ENCODE measurements at regions not wholly inside any gene's neighbourhood (a gene's known extent, or its start where the extent isn't known, plus 50 kb on each side); places are given as distances from the start of the nearest gene placed in this dataset.

GRCh38 chr4:159606835-159607234 is 504.0 kb downstream of the RAPGEF2 start:
- TF ChIP-seq CTCF (IDR thresholded peaks at IDR 0.05; ENCODE audit: low read depth, low read length, missing control alignments) = no peak
- H3K4me3 ChIP-seq (ENCODE audit: low read depth, low read length) = no peak overlapping the region
- no peak for DNase-seq (ENCODE audit: low read depth)

- no peak for DNase-seq (ENCODE audit: low read depth)
- H3K4me3 ChIP-seq (ENCODE audit: low read depth, low read length) = no peak overlapping the region
- TF ChIP-seq CTCF (IDR thresholded peaks at IDR 0.05; ENCODE audit: low read depth, low read length, missing control alignments) = no peak
These were observed 504.9 kb downstream of the RAPGEF2 start for GRCh38 chr4:159607809-159608208.

DNA sequence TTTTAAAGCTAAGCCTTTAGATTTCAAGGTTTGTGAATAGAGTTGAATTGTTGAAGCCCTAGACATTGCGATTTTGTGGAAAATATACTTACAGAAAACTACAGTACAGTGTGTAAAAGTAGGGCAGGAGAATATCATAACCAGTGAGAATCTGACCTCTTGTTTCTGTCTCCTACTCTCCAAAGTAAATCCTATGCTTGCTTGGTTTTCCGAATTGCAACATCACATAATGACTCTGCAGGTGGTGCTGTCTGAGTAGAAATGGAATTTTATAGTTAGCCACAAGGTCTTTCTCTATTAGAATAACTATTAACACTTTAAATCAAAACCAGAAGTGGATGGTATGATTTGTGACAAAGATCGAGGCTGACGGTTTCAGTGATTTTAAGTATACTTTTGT is 505.6 kb downstream of the RAPGEF2 start:
- no peak overlapping the region for H3K4me3 ChIP-seq (ENCODE audit: low read depth, low read length)
- no peak for TF ChIP-seq CTCF (IDR thresholded peaks at IDR 0.05; ENCODE audit: low read depth, low read length, missing control alignments)

DNA sequence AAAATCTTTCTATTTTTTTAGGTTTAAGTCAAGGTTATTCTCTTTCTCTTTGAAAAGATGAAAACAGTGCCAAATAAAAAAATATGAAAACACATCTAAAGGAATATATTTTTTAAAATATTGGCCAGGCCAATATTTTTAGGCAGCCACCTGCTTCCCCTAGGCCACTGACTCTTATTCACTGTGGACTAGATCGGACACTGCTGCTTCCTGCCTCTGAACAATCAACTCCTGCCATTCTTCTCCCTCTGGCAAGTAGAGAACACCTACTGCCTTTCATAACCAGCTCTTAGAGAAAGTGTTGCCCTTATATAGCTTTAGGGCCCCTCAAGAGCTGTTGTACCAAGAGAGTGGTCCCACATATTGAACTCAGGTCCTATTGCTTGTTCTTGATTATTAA is 529.2 kb downstream of the RAPGEF2 start:
- no peak overlapping the region for H3K4me3 ChIP-seq (ENCODE audit: low read depth, low read length)
- no peak for DNase-seq (ENCODE audit: low read depth)
- TF ChIP-seq CTCF (IDR thresholded peaks at IDR 0.05; ENCODE audit: low read depth, low read length, missing control alignments) = no peak

More for the DNA sequence above, 505.6 kb downstream of the RAPGEF2 start:
- DNase-seq (ENCODE audit: low read depth) = no peak

GRCh38 chr4:159639671-159640323 is 536.9 kb downstream of the RAPGEF2 start:
- no peak overlapping the region for H3K4me3 ChIP-seq (ENCODE audit: low read depth, low read length)
- DNase-seq (ENCODE audit: low read depth) = no peak
- TF ChIP-seq CTCF (IDR thresholded peaks at IDR 0.05; ENCODE audit: low read depth, low read length, missing control alignments) = no peak

- no peak overlapping the region for H3K4me3 ChIP-seq (ENCODE audit: low read depth, low read length)
- DNase-seq (ENCODE audit: low read depth) = no peak
These were observed 546.4 kb downstream of the RAPGEF2 start for GRCh38 chr4:159649237-159649636.

More at GRCh38 chr4:159649237-159649636, 546.4 kb downstream of the RAPGEF2 start:
- no peak for TF ChIP-seq CTCF (IDR thresholded peaks at IDR 0.05; ENCODE audit: low read depth, low read length, missing control alignments)
